ENCODE measurements at regions not wholly inside any gene's neighbourhood (a gene's known extent, or its start where the extent isn't known, plus 50 kb on each side); places are given as distances from the start of the nearest gene placed in this dataset.

DNA sequence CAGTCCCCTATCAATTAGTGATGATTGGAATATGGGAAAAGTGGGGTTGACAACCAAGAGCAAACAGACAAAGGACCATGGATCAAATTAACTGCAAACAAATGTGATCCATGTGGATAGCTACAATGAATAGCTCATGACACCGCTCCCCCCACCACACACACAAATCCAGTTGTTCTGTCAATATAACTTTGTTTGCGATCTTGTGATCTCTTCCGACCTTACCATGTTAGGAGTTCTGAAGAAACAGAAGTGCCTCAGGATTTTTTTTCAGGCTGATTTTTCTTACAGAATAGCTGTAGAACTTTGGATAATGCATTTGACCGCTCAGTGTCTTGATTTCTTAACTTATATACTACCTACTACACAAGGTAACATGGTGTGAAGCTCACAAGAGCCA is 116.6 kb downstream of the SH2D1A start:
- Histone ChIP-seq H3K27me3 (ENCODE audit: insufficient read depth, low read depth) (no peaks in the 10 kb centered on the region), H3K79me2 (ENCODE audit: low read depth) (no peaks in the 10 kb centered on the region), H4K20me1 (ENCODE audit: insufficient read depth) (no peaks in the 10 kb centered on the region), H3K9me2 (ENCODE audit: insufficient read depth) (no peaks in the 10 kb centered on the region), H3K4me2 (no peak overlapping the region), H3K4me1 (replicated peaks; ENCODE audit: insufficient read depth) (no peaks in the 10 kb centered on the region), H3K4me3 (no peak overlapping the region), H3K27ac (no peak overlapping the region), H3K9me3 (ENCODE audit: insufficient read depth, low read depth) (no peaks in the 10 kb centered on the region), H3F3A (ENCODE audit: insufficient read depth, low read depth) (no peaks in the 10 kb centered on the region), H2AFZ (no peak overlapping the region), H3K36me3 (ENCODE audit: low read depth) (no peaks in the 10 kb centered on the region)
- DNase-seq: no peak
- BruUV-seq (replicated peaks): no TSS peak
- TF ChIP-seq EZH2 (IDR thresholded peaks at IDR 0.05; ENCODE audit: low read depth) (no peak), CTCF (conservative IDR thresholded peaks at IDR 0.05) (no peak)
- intact Hi-C loops (cut with micrococcal nuclease; ENCODE audit: unreplicated experiment): no loop called here
- POLR2A ChIA-PET (ENCODE audit: unreplicated experiment): no interaction called here
- CTCF ChIA-PET: no interaction called here

GRCh38 chrX:124467202-124467601 is 120.8 kb downstream of the SH2D1A start:
- CTCF ChIA-PET: no interaction called here
- TF ChIP-seq CTCF (conservative IDR thresholded peaks at IDR 0.05) (no peak), EZH2 (IDR thresholded peaks at IDR 0.05; ENCODE audit: low read depth) (no peak)

GRCh38 chrX:124475358-124475757 is 129.0 kb downstream of the SH2D1A start:
- Histone ChIP-seq H3K4me2 (no peak overlapping the region), H3K79me2 (ENCODE audit: low read depth) (no peaks in the 10 kb centered on the region), H3K27ac (no peak overlapping the region), H4K20me1 (ENCODE audit: insufficient read depth) (no peaks in the 10 kb centered on the region), H3K36me3 (ENCODE audit: low read depth) (no peaks in the 10 kb centered on the region), H3K9me3 (ENCODE audit: insufficient read depth, low read depth) (no peaks in the 10 kb centered on the region), H3K4me3 (no peak overlapping the region), H3F3A (ENCODE audit: insufficient read depth, low read depth) (no peaks in the 10 kb centered on the region), H3K4me1 (replicated peaks; ENCODE audit: insufficient read depth) (no peaks in the 10 kb centered on the region), H3K9me2 (ENCODE audit: insufficient read depth) (no peaks in the 10 kb centered on the region), H3K27me3 (ENCODE audit: insufficient read depth, low read depth) (no peaks in the 10 kb centered on the region), H2AFZ (no peak overlapping the region)
- ChIA-PET CTCF (no interaction called here), POLR2A (ENCODE audit: unreplicated experiment) (no interaction called here)
- DNase-seq: no peak
- intact Hi-C loops (cut with micrococcal nuclease; ENCODE audit: unreplicated experiment): no loop called here
- no peak for TF ChIP-seq EZH2 (IDR thresholded peaks at IDR 0.05; ENCODE audit: low read depth)
- no peak for TF ChIP-seq CTCF (conservative IDR thresholded peaks at IDR 0.05)
- no TSS peak for BruUV-seq (replicated peaks)

More at GRCh38 chrX:124467202-124467601, 120.8 kb downstream of the SH2D1A start:
- Histone ChIP-seq H3K9me2 (ENCODE audit: insufficient read depth) (no peaks in the 10 kb centered on the region), H3K4me2 (no peak overlapping the region), H3K27me3 (ENCODE audit: insufficient read depth, low read depth) (no peaks in the 10 kb centered on the region), H3K36me3 (ENCODE audit: low read depth) (no peaks in the 10 kb centered on the region), H2AFZ (no peak overlapping the region), H3K4me1 (replicated peaks; ENCODE audit: insufficient read depth) (no peaks in the 10 kb centered on the region), H3K79me2 (ENCODE audit: low read depth) (no peaks in the 10 kb centered on the region), H3K27ac (no peak overlapping the region), H4K20me1 (ENCODE audit: insufficient read depth) (no peaks in the 10 kb centered on the region), H3K9me3 (ENCODE audit: insufficient read depth, low read depth) (no peaks in the 10 kb centered on the region), H3K4me3 (no peak overlapping the region), H3F3A (ENCODE audit: insufficient read depth, low read depth) (no peaks in the 10 kb centered on the region)
- DNase-seq: no peak
- POLR2A ChIA-PET (ENCODE audit: unreplicated experiment): no interaction called here
- intact Hi-C loops (cut with micrococcal nuclease; ENCODE audit: unreplicated experiment): no loop called here
- no TSS peak for BruUV-seq (replicated peaks)

Data from PC-9 (cell line).